ENCODE measurements at regions not wholly inside any gene's neighbourhood (a gene's known extent, or its start where the extent isn't known, plus 50 kb on each side); places are given as distances from the start of the nearest gene placed in this dataset.

- TF ChIP-seq POLR2A (IDR thresholded peaks at IDR 0.05; ENCODE audit: insufficient read depth in 1 of 2, low read depth in 2 of 2, low read length in 2 of 2) (no peak), NFE2 (CRISPR knock-in tag; IDR thresholded peaks at IDR 0.05) (no peak), NR2C2 (CRISPR knock-in tag; IDR thresholded peaks at IDR 0.05; ENCODE audit: borderline replicate concordance) (peak; percentile 89), HNF1B (CRISPR knock-in tag; IDR thresholded peaks at IDR 0.05) (peak; percentile 83), NR2F6 (IDR thresholded peaks at IDR 0.05) (peak; percentile 92), NR2F6 (CRISPR knock-in tag; IDR thresholded peaks at IDR 0.05) (peak; percentile 92), HOXA3 (CRISPR knock-in tag; IDR thresholded peaks at IDR 0.05) (peak; percentile 75; the same call in 1 of the 2 replicates), ZSCAN31 (CRISPR knock-in tag; IDR thresholded peaks at IDR 0.05; ENCODE audit: low read depth) (no peak), PAXIP1 (CRISPR knock-in tag; conservative IDR thresholded peaks at IDR 0.05) (peak; percentile 100), ZNF33B (CRISPR knock-in tag; IDR thresholded peaks at IDR 0.05) (no peak), TERF1 (CRISPR knock-in tag; IDR thresholded peaks at IDR 0.05) (no peak), ZNF296 (CRISPR knock-in tag; conservative IDR thresholded peaks at IDR 0.05) (no peak), SNAPC5 (CRISPR knock-in tag; IDR thresholded peaks at IDR 0.05; ENCODE audit: borderline replicate concordance) (no peak), ZNF674 (CRISPR knock-in tag; IDR thresholded peaks at IDR 0.05; ENCODE audit: low read depth) (no peak)
- TF ChIP-seq, protein P1, sequence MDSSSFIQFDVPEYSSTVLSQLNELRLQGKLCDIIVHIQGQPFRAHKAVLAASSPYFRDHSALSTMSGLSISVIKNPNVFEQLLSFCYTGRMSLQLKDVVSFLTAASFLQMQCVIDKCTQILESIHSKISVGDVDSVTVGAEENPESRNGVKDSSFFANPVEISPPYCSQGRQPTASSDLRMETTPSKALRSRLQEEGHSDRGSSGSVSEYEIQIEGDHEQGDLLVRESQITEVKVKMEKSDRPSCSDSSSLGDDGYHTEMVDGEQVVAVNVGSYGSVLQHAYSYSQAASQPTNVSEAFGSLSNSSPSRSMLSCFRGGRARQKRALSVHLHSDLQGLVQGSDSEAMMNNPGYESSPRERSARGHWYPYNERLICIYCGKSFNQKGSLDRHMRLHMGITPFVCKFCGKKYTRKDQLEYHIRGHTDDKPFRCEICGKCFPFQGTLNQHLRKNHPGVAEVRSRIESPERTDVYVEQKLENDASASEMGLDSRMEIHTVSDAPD (CRISPR knock-in tag; IDR thresholded peaks at IDR 0.05), result peak; percentile 81
- TF ChIP-seq, protein P2, sequence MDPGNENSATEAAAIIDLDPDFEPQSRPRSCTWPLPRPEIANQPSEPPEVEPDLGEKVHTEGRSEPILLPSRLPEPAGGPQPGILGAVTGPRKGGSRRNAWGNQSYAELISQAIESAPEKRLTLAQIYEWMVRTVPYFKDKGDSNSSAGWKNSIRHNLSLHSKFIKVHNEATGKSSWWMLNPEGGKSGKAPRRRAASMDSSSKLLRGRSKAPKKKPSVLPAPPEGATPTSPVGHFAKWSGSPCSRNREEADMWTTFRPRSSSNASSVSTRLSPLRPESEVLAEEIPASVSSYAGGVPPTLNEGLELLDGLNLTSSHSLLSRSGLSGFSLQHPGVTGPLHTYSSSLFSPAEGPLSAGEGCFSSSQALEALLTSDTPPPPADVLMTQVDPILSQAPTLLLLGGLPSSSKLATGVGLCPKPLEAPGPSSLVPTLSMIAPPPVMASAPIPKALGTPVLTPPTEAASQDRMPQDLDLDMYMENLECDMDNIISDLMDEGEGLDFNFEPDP (CRISPR knock-in tag; conservative IDR thresholded peaks at IDR 0.05), result no peak
- TF ChIP-seq, protein P3, sequence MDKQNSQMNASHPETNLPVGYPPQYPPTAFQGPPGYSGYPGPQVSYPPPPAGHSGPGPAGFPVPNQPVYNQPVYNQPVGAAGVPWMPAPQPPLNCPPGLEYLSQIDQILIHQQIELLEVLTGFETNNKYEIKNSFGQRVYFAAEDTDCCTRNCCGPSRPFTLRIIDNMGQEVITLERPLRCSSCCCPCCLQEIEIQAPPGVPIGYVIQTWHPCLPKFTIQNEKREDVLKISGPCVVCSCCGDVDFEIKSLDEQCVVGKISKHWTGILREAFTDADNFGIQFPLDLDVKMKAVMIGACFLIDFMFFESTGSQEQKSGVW (CRISPR knock-in tag; IDR thresholded peaks at IDR 0.05; ENCODE audit: borderline replicate concordance), result no peak
- TF ChIP-seq, protein P4, sequence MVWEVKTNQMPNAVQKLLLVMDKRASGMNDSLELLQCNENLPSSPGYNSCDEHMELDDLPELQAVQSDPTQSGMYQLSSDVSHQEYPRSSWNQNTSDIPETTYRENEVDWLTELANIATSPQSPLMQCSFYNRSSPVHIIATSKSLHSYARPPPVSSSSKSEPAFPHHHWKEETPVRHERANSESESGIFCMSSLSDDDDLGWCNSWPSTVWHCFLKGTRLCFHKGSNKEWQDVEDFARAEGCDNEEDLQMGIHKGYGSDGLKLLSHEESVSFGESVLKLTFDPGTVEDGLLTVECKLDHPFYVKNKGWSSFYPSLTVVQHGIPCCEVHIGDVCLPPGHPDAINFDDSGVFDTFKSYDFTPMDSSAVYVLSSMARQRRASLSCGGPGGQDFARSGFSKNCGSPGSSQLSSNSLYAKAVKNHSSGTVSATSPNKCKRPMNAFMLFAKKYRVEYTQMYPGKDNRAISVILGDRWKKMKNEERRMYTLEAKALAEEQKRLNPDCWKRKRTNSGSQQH (CRISPR knock-in tag; IDR thresholded peaks at IDR 0.05; ENCODE audit: low read depth), result no peak
Measured at GRCh38 chr22:22386602-22387385, 121.7 kb downstream of the ZNF280B start (continued).

All from HepG2 (cell line).